ENCODE measurements at regions not wholly inside any gene's neighbourhood (a gene's known extent, or its start where the extent isn't known, plus 50 kb on each side); places are given as distances from the start of the nearest gene placed in this dataset.
"Not testable (repeated sequence)": the region's sequence is repeated elsewhere in the genome, so short reads cannot be mapped to it uniquely, and the experiment has no call there.

GRCh38 chrX:106263817-106264216, 95.7 kb downstream of the PWWP3B start:
- Histone ChIP-seq H3K4me3 (no peak overlapping the region), H3K9me3 (peaks cover 0 to 6% of the 10 kb centered on the region in 2 donors), H3K27me3 (peaks cover 0 to 21% of the 10 kb centered on the region in 2 donors), H3K36me3 (no peaks in the 10 kb centered on the region), H3K27ac (no peak overlapping the region), H3K4me1 (no peaks in the 10 kb centered on the region)
- TF ChIP-seq CTCF (IDR thresholded peaks at IDR 0.05) (no peak), POLR2A (IDR thresholded peaks at IDR 0.05) (no peak)
- no peak for DNase-seq (ENCODE audit: low spot score in 2 of 2)
- intact Hi-C loops (cut with DNase I; ENCODE audit: low total_unique reads), result no loop called here

- H3K4me1 ChIP-seq; H3K4me3 ChIP-seq; H3K36me3 ChIP-seq; H3K27ac ChIP-seq; H3K9me3 ChIP-seq; intact Hi-C loops (cut with DNase I; ENCODE audit: low total_unique reads); H3K27me3 ChIP-seq; DNase-seq (ENCODE audit: low spot score in 2 of 2): not testable (repeated sequence)
Measured at GRCh38 chrX:106273947-106274587, 106.0 kb downstream of the PWWP3B start.

- H3K4me3 ChIP-seq; H3K27me3 ChIP-seq; H3K4me1 ChIP-seq; H3K27ac ChIP-seq; H3K9me3 ChIP-seq; DNase-seq (ENCODE audit: low spot score in 2 of 2); intact Hi-C loops (cut with DNase I; ENCODE audit: low total_unique reads); H3K36me3 ChIP-seq: not testable (repeated sequence)
Measured at GRCh38 chrX:106275172-106275571, 107.1 kb downstream of the PWWP3B start.

- Histone ChIP-seq H3K27ac (no peak overlapping the region), H3K4me1 (no peaks in the 10 kb centered on the region), H3K27me3 (peaks cover 0 to 8% of the 10 kb centered on the region in 2 donors), H3K36me3 (no peaks in the 10 kb centered on the region), H3K4me3 (no peak overlapping the region), H3K9me3 (no peaks in the 10 kb centered on the region)
- intact Hi-C loops (cut with DNase I; ENCODE audit: low total_unique reads), result no loop called here
- no peak for DNase-seq (ENCODE audit: low spot score in 2 of 2)
- no peak for TF ChIP-seq POLR2A (IDR thresholded peaks at IDR 0.05)
- no peak for TF ChIP-seq CTCF (IDR thresholded peaks at IDR 0.05)
- TF ChIP-seq POLR2AphosphoS5 (IDR thresholded peaks at IDR 0.05), result no peak
Measured at GRCh38 chrX:106278951-106279350, 110.8 kb downstream of the PWWP3B start.

- no peaks in the 10 kb centered on the region for H3K36me3 ChIP-seq
- H3K27me3 ChIP-seq, result peaks cover 0 to 23% of the 10 kb centered on the region in 2 donors
- intact Hi-C loops (cut with DNase I; ENCODE audit: low total_unique reads), result no loop called here
- TF ChIP-seq POLR2AphosphoS5 (IDR thresholded peaks at IDR 0.05) (no peak), CTCF (IDR thresholded peaks at IDR 0.05) (no peak), POLR2A (IDR thresholded peaks at IDR 0.05) (no peak)
- no peaks in the 10 kb centered on the region for H3K4me1 ChIP-seq
- no peak overlapping the region for H3K4me3 ChIP-seq
- DNase-seq (ENCODE audit: low spot score in 2 of 2), result no peak
- H3K9me3 ChIP-seq, result no peaks in the 10 kb centered on the region
- no peak overlapping the region for H3K27ac ChIP-seq
Measured at GRCh38 chrX:106281383-106281782, 113.3 kb downstream of the PWWP3B start.

GRCh38 chrX:106283841-106284240, 115.7 kb downstream of the PWWP3B start:
- intact Hi-C loops (cut with DNase I; ENCODE audit: low total_unique reads), result no loop called here
- Histone ChIP-seq H3K27me3 (peaks cover 0 to 23% of the 10 kb centered on the region in 2 donors), H3K36me3 (no peaks in the 10 kb centered on the region), H3K4me3 (no peak overlapping the region), H3K9me3 (no peaks in the 10 kb centered on the region), H3K27ac (no peak overlapping the region), H3K4me1 (no peaks in the 10 kb centered on the region)
- TF ChIP-seq CTCF (IDR thresholded peaks at IDR 0.05), result no peak
- TF ChIP-seq POLR2A (IDR thresholded peaks at IDR 0.05), result no peak
- no peak for TF ChIP-seq POLR2AphosphoS5 (IDR thresholded peaks at IDR 0.05)
- no peak for DNase-seq (ENCODE audit: low spot score in 2 of 2)
